Fibroblast of pulmonary artery (primary cell): ENCODE measurements at regions not wholly inside any gene's neighbourhood (a gene's known extent, or its start where the extent isn't known, plus 50 kb on each side); places are given as distances from the start of the nearest gene placed in this dataset.

Experiments used
- DNase-seq: peaks from one replicate; pipeline ENCODE4 v3.0.0-alpha.2; 2010; ENCODE audit warnings: low read depth
- H3K4me3 ChIP-seq: replicated peaks from 2 replicates; pipeline ENCODE4 v1.5.1; 2011; ENCODE audit warnings: low read depth, mild to moderate bottlenecking, control low read depth, low read length, moderate library complexity
- CTCF ChIP-seq: IDR thresholded peaks from 2 replicates; pipeline ENCODE4 v1.5.1; 2011; ENCODE audit warnings: mild to moderate bottlenecking, control low read depth, low read length, inconsistent platforms; ENCODE audit errors: missing control alignments

GRCh38 chr14:97280526-97280925 lies 483.3 kb downstream of the VRK1 start:
- no peak for DNase-seq

GRCh38 chr14:97281741-97282140 lies 484.6 kb downstream of the VRK1 start:
- TF ChIP-seq CTCF, result no peak
- DNase-seq, result no peak
- H3K4me3 ChIP-seq, result no peak overlapping the region

More at GRCh38 chr14:97280526-97280925, 483.3 kb downstream of the VRK1 start:
- no peak overlapping the region for H3K4me3 ChIP-seq
- no peak for TF ChIP-seq CTCF

- no peak overlapping the region for H3K4me3 ChIP-seq
- no peak for DNase-seq
- no peak for TF ChIP-seq CTCF
These were observed 485.2 kb downstream of the VRK1 start for GRCh38 chr14:97282210-97283004.

GRCh38 chr14:97283005-97283403 lies 485.8 kb downstream of the VRK1 start:
- no peak for TF ChIP-seq CTCF
- DNase-seq, result no peak
- H3K4me3 ChIP-seq, result no peak overlapping the region

GRCh38 chr14:97283426-97283825 lies 486.2 kb downstream of the VRK1 start:
- TF ChIP-seq CTCF, result no peak
- no peak for DNase-seq

GRCh38 chr14:97283841-97284240 lies 486.7 kb downstream of the VRK1 start:
- no peak for DNase-seq
- TF ChIP-seq CTCF, result no peak
- no peak overlapping the region for H3K4me3 ChIP-seq

More at GRCh38 chr14:97283426-97283825, 486.2 kb downstream of the VRK1 start:
- no peak overlapping the region for H3K4me3 ChIP-seq

GRCh38 chr14:97287956-97288355 lies 490.8 kb downstream of the VRK1 start:
- no peak for DNase-seq
- no peak overlapping the region for H3K4me3 ChIP-seq
- TF ChIP-seq CTCF, result no peak
